Stimulated activated CD4-positive, alpha-beta T cell treated with anti-CD3 and anti-CD28 coated beads, Interleukin-4, amount 100 ng/mL, for 24 hours (primary cell): ENCODE measurements at regions not wholly inside any gene's neighbourhood (a gene's known extent, or its start where the extent isn't known, plus 50 kb on each side); places are given as distances from the start of the nearest gene placed in this dataset.
"Not testable (repeated sequence)": the region's sequence is repeated elsewhere in the genome, so short reads cannot be mapped to it uniquely, and the experiment has no call there.

Experiments
- DNase-seq: peaks from one replicate; pipeline ENCODE4 v3.0.0-alpha.2; 2020

- DNase-seq: no peak
Observed at GRCh38 chr19:28117143-28117542, 1095.8 kb downstream of the UQCRFS1 start.

DNA sequence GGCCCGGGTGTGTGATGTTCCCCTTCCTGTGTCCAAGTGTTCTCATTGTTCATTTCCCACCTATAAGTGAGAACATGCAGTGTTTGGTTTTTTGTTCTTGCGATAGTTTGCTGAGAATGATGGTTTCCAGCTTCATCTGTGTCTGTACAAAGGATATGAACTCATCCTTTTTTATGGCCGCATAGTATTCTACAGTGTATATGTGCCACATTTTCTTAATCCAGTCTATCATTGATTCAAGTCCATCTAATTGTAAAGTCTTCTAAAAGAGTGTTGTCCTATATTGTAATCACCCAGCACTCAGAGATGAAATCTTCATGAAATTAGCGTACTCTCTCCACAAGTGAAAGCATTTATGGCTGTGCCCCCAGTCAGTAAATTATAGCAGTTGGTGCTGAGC, 1096.6 kb downstream of the UQCRFS1 start:
- not testable (repeated sequence) for DNase-seq

GRCh38 chr19:28103921-28104320, 1109.0 kb downstream of the UQCRFS1 start:
- no peak for DNase-seq

DNA sequence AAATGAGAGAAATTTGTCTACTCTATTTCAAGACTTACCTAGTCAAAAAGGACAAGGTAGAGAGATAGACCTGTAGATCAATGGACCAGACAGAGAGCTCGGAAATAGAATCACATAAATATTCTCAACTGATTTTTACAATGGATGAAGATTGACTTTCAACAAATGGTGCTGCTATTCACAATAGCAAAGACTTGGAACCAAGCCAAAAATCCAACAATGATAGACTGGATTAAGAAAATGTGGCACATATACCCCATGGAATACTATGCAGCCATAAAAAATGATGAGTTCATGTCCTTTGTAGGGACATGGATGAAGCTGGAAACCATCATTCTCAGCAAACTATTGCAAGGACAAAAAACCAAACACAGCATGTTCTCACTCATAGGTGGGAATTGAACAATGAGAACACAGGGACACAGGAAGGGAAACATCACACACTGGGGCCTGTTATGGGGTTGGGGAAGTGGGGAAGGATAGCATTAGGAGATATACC, 1128.2 kb downstream of the UQCRFS1 start:
- not testable (repeated sequence) for DNase-seq

GRCh38 chr19:28076628-28077027, 1136.3 kb downstream of the UQCRFS1 start:
- DNase-seq: no peak

DNA sequence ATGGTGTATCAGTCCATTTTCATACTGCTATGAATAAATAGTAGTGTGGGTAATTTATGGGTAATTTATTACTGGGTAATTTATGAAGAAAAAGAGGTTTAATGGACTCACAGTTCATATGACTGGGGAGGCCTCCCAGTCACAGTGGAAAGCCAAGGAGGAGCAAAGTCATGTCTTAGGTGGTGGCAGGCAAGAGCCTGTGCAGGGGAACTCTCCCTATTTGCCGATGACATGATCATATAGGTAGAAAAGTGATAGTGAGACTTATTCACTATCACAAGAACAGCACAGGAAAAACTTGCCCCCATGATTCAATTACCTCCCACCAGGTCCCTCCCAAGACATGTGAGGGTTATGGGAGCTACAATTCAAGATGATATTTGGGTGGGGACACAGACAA, 1137.7 kb downstream of the UQCRFS1 start:
- DNase-seq: no peak

GRCh38 chr19:28074773-28075172, 1138.2 kb downstream of the UQCRFS1 start:
- DNase-seq: no peak

DNA sequence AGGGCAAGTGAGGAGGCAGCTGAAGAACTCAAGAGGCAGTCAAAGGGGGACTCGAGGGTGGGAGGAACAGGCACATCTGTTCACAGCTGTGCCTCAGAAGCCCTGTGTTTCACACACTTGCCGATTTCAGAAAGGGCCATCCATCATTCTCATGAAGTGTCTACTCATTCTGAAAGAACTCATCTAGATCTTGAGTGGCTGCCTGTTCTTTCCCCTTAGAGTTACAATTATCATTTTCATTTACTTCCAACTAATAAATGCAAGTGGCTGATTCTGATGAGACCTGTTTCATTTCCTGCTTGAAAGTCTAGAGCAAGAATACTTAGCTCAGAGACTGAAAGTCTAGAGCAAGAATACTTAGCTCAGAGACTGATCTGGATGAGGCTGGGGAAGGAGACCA, 1145.1 kb downstream of the UQCRFS1 start:
- DNase-seq: no peak

DNA sequence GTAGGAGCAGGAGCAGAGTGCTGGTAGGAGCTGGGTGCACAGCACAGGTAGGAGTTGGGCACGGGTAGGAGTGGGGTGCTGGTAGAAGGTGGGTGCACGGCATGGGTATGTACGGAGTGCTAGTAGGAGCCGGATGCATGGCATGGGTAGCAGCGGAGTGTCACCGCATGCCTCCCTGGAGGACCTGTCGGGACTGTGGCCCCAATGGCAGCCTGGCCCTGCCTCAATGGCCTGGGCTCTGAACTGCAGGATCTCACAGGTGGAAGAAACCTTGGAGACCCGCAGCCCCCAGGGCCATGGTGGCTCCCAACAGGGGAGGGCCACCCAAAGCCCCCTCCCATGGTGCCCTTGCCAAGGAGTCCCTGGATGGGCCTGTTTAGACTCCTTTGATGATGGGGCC, 1146.0 kb downstream of the UQCRFS1 start:
- no peak for DNase-seq

DNA sequence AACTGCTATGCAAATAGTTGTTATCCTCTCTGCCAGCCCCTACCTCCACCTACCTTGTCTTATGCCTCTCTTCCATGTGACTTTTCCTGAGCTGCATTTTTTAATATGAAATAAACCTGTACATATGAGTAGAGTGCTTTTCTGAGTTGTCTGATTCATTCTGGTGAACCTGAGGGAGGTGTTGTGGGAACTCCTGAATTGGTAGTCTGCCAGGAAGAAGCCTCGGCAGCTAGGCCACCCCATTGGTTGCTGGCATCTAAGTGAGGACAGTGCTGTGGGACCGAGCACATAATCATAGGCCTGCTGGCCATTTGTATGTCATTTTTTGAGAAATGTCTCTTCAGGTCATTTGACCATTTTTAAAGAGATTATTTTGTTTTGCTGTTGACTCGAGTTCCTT, 1146.8 kb downstream of the UQCRFS1 start:
- DNase-seq: no peak

DNA sequence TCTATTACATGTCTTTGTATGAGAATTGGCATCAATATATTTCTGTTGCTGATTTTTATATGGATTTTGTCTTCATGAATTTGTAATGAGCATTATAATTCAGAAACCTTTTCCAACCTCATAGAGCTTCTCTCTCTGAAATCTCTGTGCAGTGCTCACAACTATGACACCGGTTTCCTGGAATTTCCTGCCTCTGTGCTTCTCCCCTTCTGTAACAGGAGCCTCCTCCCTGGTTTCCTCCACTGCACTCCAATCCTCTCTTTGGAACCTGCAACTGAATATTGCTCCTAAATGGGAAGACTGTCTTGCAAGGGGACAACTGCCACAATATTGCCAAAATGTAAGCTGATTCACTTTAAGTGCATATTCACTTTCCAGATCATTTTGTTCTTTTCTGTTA, 1147.9 kb downstream of the UQCRFS1 start:
- DNase-seq: no peak

- no peak for DNase-seq
Observed at GRCh38 chr19:28063702-28064101, 1149.2 kb downstream of the UQCRFS1 start.

- no peak for DNase-seq
Observed at GRCh38 chr19:28061111-28061510, 1151.8 kb downstream of the UQCRFS1 start.

DNA sequence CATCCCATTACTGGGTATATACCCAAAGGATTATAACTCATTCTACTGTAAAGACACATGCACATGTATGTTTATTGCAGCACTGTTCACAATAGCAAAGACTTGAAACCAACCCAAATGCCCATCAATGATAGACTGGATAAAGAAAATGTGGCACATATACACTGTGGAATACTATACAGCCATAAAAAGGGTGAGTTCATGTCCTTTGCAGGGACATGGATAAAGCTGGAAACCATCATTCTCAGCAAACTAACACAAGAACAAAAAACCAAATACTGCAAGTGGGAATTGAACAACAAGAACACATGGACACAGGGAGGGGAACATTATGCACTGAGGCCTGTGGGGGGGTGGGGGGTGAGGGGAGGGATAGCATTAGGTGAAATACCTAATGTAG, 1155.9 kb downstream of the UQCRFS1 start:
- DNase-seq: not testable (repeated sequence)

GRCh38 chr19:28051047-28051446, 1161.9 kb downstream of the UQCRFS1 start:
- no peak for DNase-seq

- no peak for DNase-seq
Observed at GRCh38 chr19:28049875-28050274, 1163.1 kb downstream of the UQCRFS1 start.

- DNase-seq: no peak
Observed at GRCh38 chr19:28046932-28047331, 1166.0 kb downstream of the UQCRFS1 start.

DNA sequence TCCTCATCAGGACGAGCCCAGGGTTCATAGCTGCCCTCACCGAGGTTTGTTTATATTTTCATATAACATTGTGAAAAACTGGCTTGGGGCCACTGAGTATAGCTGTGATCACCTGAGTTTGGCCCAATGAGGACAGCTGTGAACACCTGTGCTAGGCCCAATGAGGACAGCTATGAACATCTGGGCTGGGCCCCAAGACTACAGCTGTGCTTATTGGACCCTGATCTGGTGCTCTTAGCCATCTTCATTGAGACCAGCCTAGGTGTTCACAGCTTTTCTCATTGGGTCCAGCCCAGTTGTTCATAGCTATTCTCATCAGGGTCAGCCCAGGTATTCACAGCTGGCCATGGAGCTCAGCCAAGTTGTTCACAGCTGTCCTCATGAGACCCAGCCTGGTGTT, 1167.3 kb downstream of the UQCRFS1 start:
- DNase-seq: no peak

GRCh38 chr19:28044477-28044876, 1168.5 kb downstream of the UQCRFS1 start:
- no peak for DNase-seq

- DNase-seq: no peak
Observed at GRCh38 chr19:28042516-28042915, 1170.4 kb downstream of the UQCRFS1 start.

DNA sequence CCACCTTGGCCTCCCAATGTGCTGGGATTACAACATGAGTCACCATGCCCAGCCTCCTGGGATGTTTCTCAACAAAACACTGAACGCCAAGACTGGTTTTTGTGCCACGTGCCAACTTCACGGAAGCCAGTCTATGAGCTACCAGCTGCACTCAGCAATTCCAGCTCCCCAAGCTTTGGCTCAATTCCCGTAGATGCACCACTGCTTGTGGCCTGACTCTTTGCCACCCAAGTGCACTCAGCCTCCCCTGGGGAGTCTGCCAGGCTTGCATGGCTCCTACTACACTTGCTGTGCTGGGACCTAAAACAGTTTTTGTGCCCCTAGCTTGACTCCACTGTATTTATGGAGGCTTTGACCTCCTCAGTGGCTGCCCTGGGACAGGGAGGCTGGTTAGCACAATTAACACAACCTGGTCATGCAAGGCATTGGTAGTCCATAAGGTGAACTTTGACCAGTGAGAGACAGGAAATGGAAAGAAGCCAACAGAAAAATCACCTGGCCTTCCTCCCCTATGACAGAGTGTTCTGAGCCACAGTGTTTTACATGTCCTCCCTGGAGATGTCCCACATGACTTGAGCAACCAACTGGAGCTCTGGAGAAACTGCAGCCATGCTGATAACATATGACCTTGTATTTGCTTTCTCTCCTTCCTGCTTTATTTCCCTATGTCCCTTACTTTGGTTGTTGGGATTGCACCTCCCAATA, 1173.1 kb downstream of the UQCRFS1 start:
- DNase-seq: no peak

- no peak for DNase-seq
Observed at GRCh38 chr19:28037186-28037585, 1175.8 kb downstream of the UQCRFS1 start.

DNA sequence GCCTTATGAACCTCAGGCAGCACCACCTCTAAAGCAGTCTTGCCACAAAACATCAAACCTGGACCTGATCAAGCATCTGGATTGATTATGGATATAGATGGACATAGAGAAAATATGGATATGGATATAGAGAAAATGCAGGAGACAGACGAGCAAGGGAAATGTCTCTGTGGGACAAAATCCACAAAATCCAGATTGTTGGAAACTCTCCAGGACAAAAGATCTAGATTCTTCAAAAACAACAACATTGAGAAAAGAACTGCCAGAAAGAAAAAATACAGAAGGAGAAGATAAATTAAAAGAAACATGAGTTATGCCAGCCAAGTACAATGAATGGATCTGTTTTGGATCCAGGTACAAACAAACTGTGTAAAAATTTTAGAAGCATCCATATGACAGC, 1176.5 kb downstream of the UQCRFS1 start:
- DNase-seq: no peak

GRCh38 chr19:28034936-28035335, 1178.0 kb downstream of the UQCRFS1 start:
- no peak for DNase-seq

- no peak for DNase-seq
Observed at GRCh38 chr19:28028881-28029444, 1184.0 kb downstream of the UQCRFS1 start.
